Ovary (tissue), 7 donors: ENCODE measurements at regions not wholly inside any gene's neighbourhood (a gene's known extent, or its start where the extent isn't known, plus 50 kb on each side); places are given as distances from the start of the nearest gene placed in this dataset.
"Not testable (repeated sequence)": the region's sequence is repeated elsewhere in the genome, so short reads cannot be mapped to it uniquely, and the experiment has no call there.

Experiments used
- DNase-seq, 5 donors: peaks; one replicate each; pipeline ENCODE4 v3.0.0-alpha.2; 2019 to 2020
- H3K27ac ChIP-seq, 2 donors: fragments of 200-600 bp; one replicate each; pipeline versions ENCODE4 v1.5.1 to v1.8.0; 2019 to 2022
- H3K27me3 ChIP-seq: fragments of 200-600 bp; one replicate; pipeline ENCODE4 v1.8.0; 2022
- H3K36me3 ChIP-seq: fragments of 200-600 bp; sonication (generic); one replicate; pipeline ENCODE4 v1.5.1; 2019
- H3K4me1 ChIP-seq: one replicate; pipeline ENCODE4 v1.8.1; 2013; ENCODE audit warnings: mild to moderate bottlenecking, moderate library complexity; ENCODE audit not compliant: insufficient read depth
- H3K4me3 ChIP-seq: fragments of 200-600 bp; sonication (generic); one replicate; pipeline ENCODE4 v1.5.1; 2017
- H3K9me3 ChIP-seq, 2 donors: fragments of 200-600 bp in 1 of 2; sonication (generic) in 1 of 2; one replicate each; pipeline versions ENCODE4 v1.5.1 to v1.8.1; 2013 to 2019; ENCODE audit warnings: mild to moderate bottlenecking in 1 of 2, moderate library complexity in 1 of 2
- EP300 ChIP-seq: sonication (generic); formaldehyde crosslinking; IDR thresholded peaks from one replicate; pipeline ENCODE4 v1.6.1; 2017; ENCODE audit warnings: antibody characterized with exemption
- POLR2A ChIP-seq: fragments of 450-650 bp; IDR thresholded peaks from one replicate; pipeline ENCODE4 v1.6.1; 2017; ENCODE audit warnings: antibody characterized with exemption, mild to moderate bottlenecking, moderate library complexity
- WGBS, 3 donors: extraction: QIAGEN DNeasy Blood & Tissue Kit in 1 of 3; methylation state at CpG; one replicate each; pipeline versions ENCODE4 v1.1.5 to v1.1.7; 2013 to 2017; 5-methylcytosine and 5-hydroxymethylcytosine counted together
- intact Hi-C, 4 donors: fragments of 100-400 bp; cut with DNase I; formaldehyde crosslinking; loops; one replicate each; pipeline versions ENCODE4 v1.11.0 to v1.15.1; 2022 to 2023
- TF ChIP-seq, protein P1 (sequence below), 3 donors: fragments of 450-650 bp in 2 of 3; fragments of 200-600 bp in 1 of 3; IDR thresholded peaks; one replicate each; pipeline versions ENCODE4 v1.5.1 to v1.8.0; 2016 to 2022; ENCODE audit warnings: antibody characterized with exemption in 3 of 3, mild to moderate bottlenecking in 1 of 3
- donor health status: DM: no; HTN: no; CAD: no; lungs with moderate emphysema.
- donor health status: DM: no; HTN: no; CAD: no.
- donor health status: Bipolar disorder and iron deficiency.
- donor health status: DM: no; HTN: no; CAD: no.
- donor health status: DM: yes; HTN: yes; CAD: no.

GRCh38 chr11:15848631-15849168 lies 507.6 kb downstream of the SOX6 start:
- Histone ChIP-seq H3K27me3 (no peaks in the 10 kb centered on the region), H3K4me3 (no peak overlapping the region), H3K4me1 (peaks cover 2% of the 10 kb centered on the region), H3K36me3 (no peaks in the 10 kb centered on the region), H3K9me3 (no peaks in the 10 kb centered on the region), H3K27ac (no peak overlapping the region)
- no peak for DNase-seq
- 86 to 93% (median 93%) methylated on average over 2 of the region's 2 CpGs for WGBS, 3 donors
- intact Hi-C loops: no loop called here
- no peak for TF ChIP-seq POLR2A

GRCh38 chr11:15849257-15849656 lies 507.1 kb downstream of the SOX6 start:
- Histone ChIP-seq H3K4me1 (peaks cover 2% of the 10 kb centered on the region), H3K36me3 (no peaks in the 10 kb centered on the region), H3K27me3 (no peaks in the 10 kb centered on the region), H3K27ac (no peak overlapping the region), H3K9me3 (no peaks in the 10 kb centered on the region), H3K4me3 (no peak overlapping the region)
- WGBS, 3 donors: 74 to 85% (median 84%) methylated on average over 4 of the region's 4 CpGs
- TF ChIP-seq POLR2A (no peak), EP300 (no peak)
- TF ChIP-seq, protein P1, sequence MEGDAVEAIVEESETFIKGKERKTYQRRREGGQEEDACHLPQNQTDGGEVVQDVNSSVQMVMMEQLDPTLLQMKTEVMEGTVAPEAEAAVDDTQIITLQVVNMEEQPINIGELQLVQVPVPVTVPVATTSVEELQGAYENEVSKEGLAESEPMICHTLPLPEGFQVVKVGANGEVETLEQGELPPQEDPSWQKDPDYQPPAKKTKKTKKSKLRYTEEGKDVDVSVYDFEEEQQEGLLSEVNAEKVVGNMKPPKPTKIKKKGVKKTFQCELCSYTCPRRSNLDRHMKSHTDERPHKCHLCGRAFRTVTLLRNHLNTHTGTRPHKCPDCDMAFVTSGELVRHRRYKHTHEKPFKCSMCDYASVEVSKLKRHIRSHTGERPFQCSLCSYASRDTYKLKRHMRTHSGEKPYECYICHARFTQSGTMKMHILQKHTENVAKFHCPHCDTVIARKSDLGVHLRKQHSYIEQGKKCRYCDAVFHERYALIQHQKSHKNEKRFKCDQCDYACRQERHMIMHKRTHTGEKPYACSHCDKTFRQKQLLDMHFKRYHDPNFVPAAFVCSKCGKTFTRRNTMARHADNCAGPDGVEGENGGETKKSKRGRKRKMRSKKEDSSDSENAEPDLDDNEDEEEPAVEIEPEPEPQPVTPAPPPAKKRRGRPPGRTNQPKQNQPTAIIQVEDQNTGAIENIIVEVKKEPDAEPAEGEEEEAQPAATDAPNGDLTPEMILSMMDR (IDR thresholded peaks at IDR 0.05): no peak
- intact Hi-C loops: no loop called here
- DNase-seq: no peak

GRCh38 chr11:15850335-15850734 lies 506.0 kb downstream of the SOX6 start:
- H3K9me3 ChIP-seq, DNase-seq, H3K4me1 ChIP-seq, H3K27ac ChIP-seq, H3K4me3 ChIP-seq, H3K27me3 ChIP-seq, H3K36me3 ChIP-seq, intact Hi-C loops: not testable (repeated sequence)

DNA sequence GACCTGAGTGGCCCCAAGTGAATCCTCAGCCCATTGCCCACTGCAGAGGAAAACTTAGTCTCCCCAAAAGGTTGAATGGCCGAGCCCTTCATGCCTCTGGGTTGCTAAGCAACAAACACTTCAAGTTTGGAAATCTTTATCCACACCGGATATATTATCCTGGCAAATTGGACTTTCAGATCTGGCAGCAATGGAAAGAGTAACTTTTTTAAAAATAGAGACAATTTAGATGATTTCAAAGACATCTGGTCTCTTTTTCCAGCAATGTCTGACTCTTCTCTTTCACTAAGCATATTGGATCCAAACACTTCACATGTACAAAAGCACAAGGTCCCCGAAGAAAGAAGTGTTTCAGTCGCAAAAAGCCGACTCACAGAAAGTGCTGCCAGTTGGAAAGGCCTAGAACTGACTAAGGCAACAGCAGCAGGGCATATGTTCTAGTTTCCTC lies 505.3 kb downstream of the SOX6 start:
- no peaks in the 10 kb centered on the region for H3K36me3 ChIP-seq
- peaks cover 2% of the 10 kb centered on the region for H3K4me1 ChIP-seq
- no peak overlapping the region for H3K4me3 ChIP-seq
- intact Hi-C loops: no loop called here
- 48 to 69% (median 60%) methylated on average over 5 of the region's 5 CpGs for WGBS, 3 donors
- no peaks in the 10 kb centered on the region for H3K9me3 ChIP-seq
- TF ChIP-seq EP300 (no peak), POLR2A (no peak)
- TF ChIP-seq, protein P1 (IDR thresholded peaks at IDR 0.05): no peak
- no peaks in the 10 kb centered on the region for H3K27me3 ChIP-seq
- no peak for DNase-seq
- H3K27ac ChIP-seq: no peak overlapping the region

DNA sequence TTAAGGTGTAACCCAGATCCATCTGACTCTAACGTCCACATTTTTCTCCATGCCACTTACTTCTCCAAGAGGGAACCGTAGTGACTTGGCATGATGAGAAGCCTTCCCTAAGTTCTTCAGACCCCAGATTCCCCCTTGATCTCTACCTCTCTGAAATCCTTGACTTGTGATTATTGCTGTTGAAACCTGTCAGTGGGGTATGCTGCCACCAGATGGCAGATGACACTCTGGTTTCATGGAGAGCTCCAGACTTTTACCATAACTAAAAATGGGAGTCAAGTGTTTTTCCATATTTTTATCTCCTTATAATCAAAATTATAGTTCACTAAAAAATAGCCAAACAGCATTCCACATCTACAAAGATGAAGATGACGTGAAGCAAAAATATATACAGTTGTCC lies 504.2 kb downstream of the SOX6 start:
- intact Hi-C loops: no loop called here
- Histone ChIP-seq H3K27ac (no peak overlapping the region), H3K4me1 (peaks cover 2% of the 10 kb centered on the region), H3K36me3 (no peaks in the 10 kb centered on the region), H3K27me3 (no peaks in the 10 kb centered on the region), H3K4me3 (no peak overlapping the region), H3K9me3 (no peaks in the 10 kb centered on the region)
- WGBS, 3 donors: 54 to 65% (median 63%) methylated on average over 3 of the region's 3 CpGs
- TF ChIP-seq, protein P1 (IDR thresholded peaks at IDR 0.05): no peak
- DNase-seq: no peak

GRCh38 chr11:15854245-15854644 lies 502.1 kb downstream of the SOX6 start:
- Histone ChIP-seq H3K9me3 (no peaks in the 10 kb centered on the region), H3K4me1 (peaks cover 2% of the 10 kb centered on the region), H3K36me3 (no peaks in the 10 kb centered on the region), H3K27ac (no peak overlapping the region), H3K4me3 (no peak overlapping the region), H3K27me3 (no peaks in the 10 kb centered on the region)
- TF ChIP-seq, protein P1 (IDR thresholded peaks at IDR 0.05): no peak
- TF ChIP-seq EP300: no peak
- no peak for TF ChIP-seq POLR2A
- DNase-seq: no peak
- intact Hi-C loops: no loop called here
